ENCODE measurements at regions not wholly inside any gene's neighbourhood (a gene's known extent, or its start where the extent isn't known, plus 50 kb on each side); places are given as distances from the start of the nearest gene placed in this dataset.
A peak's percentile ranks its signal among the peaks of the same experiment; 100 is the strongest.
"Not testable (repeated sequence)": the region's sequence is repeated elsewhere in the genome, so short reads cannot be mapped to it uniquely, and the experiment has no call there.

DNA sequence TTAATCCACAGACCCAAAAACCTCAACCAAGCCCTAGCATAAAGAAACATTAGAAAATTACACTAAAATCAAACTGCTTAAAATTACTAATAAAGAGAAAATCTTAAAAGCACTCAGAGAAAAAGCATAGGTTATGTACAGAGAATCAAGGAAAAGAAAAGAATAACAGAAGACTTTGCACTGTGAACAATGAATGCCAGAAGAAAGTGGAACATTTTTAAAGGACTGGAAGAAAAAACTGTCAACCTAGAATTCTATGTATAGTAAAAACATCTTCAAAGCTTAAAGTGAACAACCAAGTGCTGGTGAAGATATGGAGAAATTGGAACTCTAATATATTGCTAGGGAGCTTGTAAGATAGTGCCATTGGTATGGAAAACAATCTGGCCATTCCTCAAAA lies 82.7 kb upstream of the SLC6A11 start:
- Histone ChIP-seq H3K9me3 (ENCODE audit: low read length) (peaks cover 10% of the 10 kb centered on the region), H3K27me3 (ENCODE audit: insufficient read depth, low read length, poor library complexity, severe bottlenecking) (peaks cover 5% of the 10 kb centered on the region), H3K36me3 (ENCODE audit: insufficient read depth, low read length) (no peaks in the 10 kb centered on the region), H3K27ac (ENCODE audit: low read depth, low read length) (no peak overlapping the region), H3K4me3 (ENCODE audit: low read length) (no peak overlapping the region), H3K4me1 (ENCODE audit: insufficient read depth, low read length) (no peaks in the 10 kb centered on the region)
- Mint-ChIP-seq H3K4me1 (peaks cover 1 to 2% (median 2%) of the 10 kb centered on the region in 3 donors), H3K4me3 (no peak overlapping the region), H3K27ac (no peak overlapping the region), H3K27me3 (peaks cover 31 to 54% of the 10 kb centered on the region in 2 donors), H3K36me3 (peaks cover 0 to 2% (median 0%) of the 10 kb centered on the region in 3 donors), H3K9me3 (peaks cover 17 to 31% (median 23%) of the 10 kb centered on the region in 5 donors)
- CTCF ChIA-PET: no interaction called here
- POLR2A ChIA-PET: no interaction called here
- DNase-seq: no peak

DNA sequence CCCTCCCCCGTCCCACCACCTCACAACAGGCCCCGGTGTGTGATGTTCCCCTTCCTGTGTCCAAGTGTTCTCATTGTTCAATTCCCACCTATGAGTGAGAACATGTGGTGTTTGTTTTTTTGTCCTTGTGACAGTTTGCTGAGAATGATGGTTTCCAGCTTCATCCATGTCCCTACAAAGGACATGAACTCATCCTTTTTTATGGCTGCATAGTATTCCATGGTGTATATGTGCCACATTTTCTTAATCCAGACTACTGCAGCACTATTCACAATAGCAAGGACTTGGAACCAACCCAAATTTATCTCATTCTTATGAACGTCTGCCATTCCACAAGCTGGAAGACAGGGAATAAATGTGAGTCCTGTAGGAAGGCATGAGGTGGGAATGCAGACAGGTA lies 79.6 kb upstream of the SLC6A11 start:
- H3K4me3 Mint-ChIP-seq; H3K36me3 ChIP-seq (ENCODE audit: insufficient read depth, low read length); CTCF ChIA-PET; POLR2A ChIA-PET; H3K36me3 Mint-ChIP-seq; H3K4me1 ChIP-seq (ENCODE audit: insufficient read depth, low read length); H3K27ac Mint-ChIP-seq; DNase-seq; H3K4me3 ChIP-seq (ENCODE audit: low read length); H3K27ac ChIP-seq (ENCODE audit: low read depth, low read length); H3K9me3 ChIP-seq (ENCODE audit: low read length); H3K27me3 ChIP-seq (ENCODE audit: insufficient read depth, low read length, poor library complexity, severe bottlenecking): not testable (repeated sequence)
- H3K27me3 Mint-ChIP-seq: peaks cover 23 to 62% of the 10 kb centered on the region in 2 donors
- H3K9me3 Mint-ChIP-seq: peaks cover 15 to 24% (median 20%) of the 10 kb centered on the region in 5 donors
- peaks cover 11 to 13% (median 12%) of the 10 kb centered on the region in 3 donors for H3K4me1 Mint-ChIP-seq

DNA sequence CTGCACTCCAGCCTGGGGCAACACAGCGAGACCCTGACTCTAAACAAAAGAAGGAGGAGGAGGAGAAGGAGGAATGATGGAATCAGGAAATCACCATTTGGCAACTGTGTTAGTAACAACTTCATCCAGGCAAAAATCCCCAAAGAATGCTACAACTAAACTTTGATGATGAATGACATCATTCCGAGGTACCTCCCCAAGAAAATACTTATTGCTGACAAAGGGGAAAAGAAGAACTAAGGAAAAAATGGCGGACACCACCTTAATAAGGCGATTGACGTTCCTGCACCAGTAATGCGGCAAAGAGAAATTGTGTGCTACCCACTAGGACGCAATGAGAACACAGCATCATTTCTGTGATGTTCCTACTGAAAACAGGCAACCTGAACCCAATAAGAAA lies 78.2 kb upstream of the SLC6A11 start:
- H3K4me3 Mint-ChIP-seq: peak overlapping the region in 2 of 7 donors; percentile 13 to 15
- no peak overlapping the region for H3K27ac Mint-ChIP-seq
- ChIA-PET POLR2A (no interaction called here), CTCF (interaction anchor here (0.6 to 4.2 kb wide), 9 partner anchors 8 to 891 kb away, joined by 3 to 52 read pairs (median 6); partner anchors contain the start of gene CRELD1)
- H3K4me1 Mint-ChIP-seq: peaks cover 11 to 13% (median 12%) of the 10 kb centered on the region in 3 donors
- DNase-seq: no peak
- Histone ChIP-seq H3K27me3 (ENCODE audit: insufficient read depth, low read length, poor library complexity, severe bottlenecking) (peaks cover 10% of the 10 kb centered on the region), H3K36me3 (ENCODE audit: insufficient read depth, low read length) (no peaks in the 10 kb centered on the region), H3K4me1 (ENCODE audit: insufficient read depth, low read length) (peaks cover 4% of the 10 kb centered on the region), H3K27ac (ENCODE audit: low read depth, low read length) (no peak overlapping the region), H3K4me3 (ENCODE audit: low read length) (no peak overlapping the region), H3K9me3 (ENCODE audit: low read length) (peaks cover 10% of the 10 kb centered on the region)
- peaks cover 21 to 66% of the 10 kb centered on the region in 2 donors for H3K27me3 Mint-ChIP-seq
- H3K36me3 Mint-ChIP-seq: no peaks in the 10 kb centered on the region
- H3K9me3 Mint-ChIP-seq: peaks cover 13 to 17% (median 13%) of the 10 kb centered on the region in 5 donors

DNA sequence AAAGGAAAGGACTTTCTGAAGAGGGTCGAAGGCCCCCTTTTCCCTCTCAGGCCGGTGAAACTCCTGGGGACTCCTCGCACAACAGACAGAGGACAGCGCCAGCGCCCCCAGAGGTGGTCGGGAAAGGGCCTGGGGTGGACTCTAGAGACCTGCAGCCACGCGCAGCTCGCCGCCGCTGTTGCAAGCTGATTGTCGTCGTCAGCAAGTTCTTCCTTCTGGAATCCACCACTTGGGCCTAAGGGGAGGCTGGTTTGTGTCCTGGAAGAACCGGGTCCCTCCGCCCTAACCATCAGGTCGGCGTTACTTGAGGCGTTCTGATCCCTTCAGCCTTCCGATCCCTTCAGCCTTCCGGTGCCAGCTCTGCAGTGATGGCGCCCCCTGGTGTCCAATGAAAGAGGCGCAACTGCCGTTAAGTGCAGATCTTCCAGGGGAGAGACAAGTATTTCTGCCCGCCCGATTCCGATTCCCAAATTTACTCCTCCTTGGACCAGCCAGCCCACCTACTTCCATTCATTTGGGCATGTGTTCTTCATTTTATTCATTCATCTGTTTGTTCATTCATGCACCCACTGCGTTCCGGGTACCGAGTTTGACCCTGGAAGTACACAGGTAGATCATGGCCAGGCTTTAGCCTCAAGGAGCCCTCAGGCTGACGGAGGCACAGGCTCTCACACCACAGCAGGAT lies 77.2 kb upstream of the SLC6A11 start:
- peak overlapping the region in 6 of 7 donors; percentile 8 to 76 (median 60) for H3K4me3 Mint-ChIP-seq
- peak; percentile 49 to 73 (median 62) for DNase-seq
- H3K27ac Mint-ChIP-seq: no peak overlapping the region
- ChIA-PET CTCF (interaction anchor here (0.8 to 4.2 kb wide), 12 partner anchors 9 to 806 kb away, joined by 3 to 52 read pairs (median 4); partner anchors contain the start of genes CRELD1 and SEC13), POLR2A (no interaction called here)
- peaks cover 4 to 7% (median 5%) of the 10 kb centered on the region in 5 donors for H3K9me3 Mint-ChIP-seq
- H3K27me3 Mint-ChIP-seq: peaks cover 21 to 72% of the 10 kb centered on the region in 2 donors
- Histone ChIP-seq H3K36me3 (ENCODE audit: insufficient read depth, low read length) (no peaks in the 10 kb centered on the region), H3K27me3 (ENCODE audit: insufficient read depth, low read length, poor library complexity, severe bottlenecking) (peaks cover 10% of the 10 kb centered on the region), H3K4me3 (ENCODE audit: low read length) (no peak overlapping the region), H3K27ac (ENCODE audit: low read depth, low read length) (no peak overlapping the region), H3K9me3 (ENCODE audit: low read length) (peaks cover 1% of the 10 kb centered on the region), H3K4me1 (ENCODE audit: insufficient read depth, low read length) (peaks cover 4% of the 10 kb centered on the region)
- H3K36me3 Mint-ChIP-seq: no peaks in the 10 kb centered on the region
- H3K4me1 Mint-ChIP-seq: peaks cover 11 to 13% (median 12%) of the 10 kb centered on the region in 3 donors

DNA sequence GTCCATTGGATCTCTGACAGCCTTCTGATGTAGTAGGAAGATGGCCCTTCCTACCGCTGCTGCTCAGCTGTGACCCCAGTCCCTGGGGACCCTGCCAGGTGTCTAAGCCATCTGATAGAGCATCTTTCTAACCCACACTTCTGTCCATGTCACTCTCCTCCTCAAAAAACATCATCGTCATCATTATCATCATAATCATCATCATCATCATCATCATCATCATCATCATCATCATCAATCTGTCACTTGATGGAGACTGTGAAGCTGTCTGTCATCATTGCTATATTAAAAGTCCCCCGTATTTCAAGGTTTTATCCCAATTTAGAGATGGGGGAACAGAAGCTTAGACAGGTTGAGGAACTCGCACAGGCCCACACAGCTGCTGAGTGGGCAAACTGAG lies 75.1 kb upstream of the SLC6A11 start:
- H3K36me3 ChIP-seq (ENCODE audit: insufficient read depth, low read length): no peaks in the 10 kb centered on the region
- no peaks in the 10 kb centered on the region for H3K36me3 Mint-ChIP-seq
- peaks cover 4% of the 10 kb centered on the region for H3K4me1 ChIP-seq (ENCODE audit: insufficient read depth, low read length)
- H3K27me3 Mint-ChIP-seq: peaks cover 22 to 64% of the 10 kb centered on the region in 2 donors
- H3K4me3 ChIP-seq (ENCODE audit: low read length): no peak overlapping the region
- POLR2A ChIA-PET: no interaction called here
- DNase-seq: no peak
- peaks cover 11 to 13% (median 12%) of the 10 kb centered on the region in 3 donors for H3K4me1 Mint-ChIP-seq
- no peak overlapping the region for H3K4me3 Mint-ChIP-seq
- no peaks in the 10 kb centered on the region for H3K9me3 ChIP-seq (ENCODE audit: low read length)
- H3K27ac Mint-ChIP-seq: no peak overlapping the region
- CTCF ChIA-PET: interaction anchor here (1.3 to 4.2 kb wide), 3 partner anchors 396 to 407 kb away, joined by 3 to 52 read pairs (median 3); no protein-coding TSS in a partner anchor
- H3K27ac ChIP-seq (ENCODE audit: low read depth, low read length): no peak overlapping the region
- H3K27me3 ChIP-seq (ENCODE audit: insufficient read depth, low read length, poor library complexity, severe bottlenecking): peaks cover 14% of the 10 kb centered on the region
- peaks cover 0 to under 1% (median 0%) of the 10 kb centered on the region in 5 donors for H3K9me3 Mint-ChIP-seq

DNA sequence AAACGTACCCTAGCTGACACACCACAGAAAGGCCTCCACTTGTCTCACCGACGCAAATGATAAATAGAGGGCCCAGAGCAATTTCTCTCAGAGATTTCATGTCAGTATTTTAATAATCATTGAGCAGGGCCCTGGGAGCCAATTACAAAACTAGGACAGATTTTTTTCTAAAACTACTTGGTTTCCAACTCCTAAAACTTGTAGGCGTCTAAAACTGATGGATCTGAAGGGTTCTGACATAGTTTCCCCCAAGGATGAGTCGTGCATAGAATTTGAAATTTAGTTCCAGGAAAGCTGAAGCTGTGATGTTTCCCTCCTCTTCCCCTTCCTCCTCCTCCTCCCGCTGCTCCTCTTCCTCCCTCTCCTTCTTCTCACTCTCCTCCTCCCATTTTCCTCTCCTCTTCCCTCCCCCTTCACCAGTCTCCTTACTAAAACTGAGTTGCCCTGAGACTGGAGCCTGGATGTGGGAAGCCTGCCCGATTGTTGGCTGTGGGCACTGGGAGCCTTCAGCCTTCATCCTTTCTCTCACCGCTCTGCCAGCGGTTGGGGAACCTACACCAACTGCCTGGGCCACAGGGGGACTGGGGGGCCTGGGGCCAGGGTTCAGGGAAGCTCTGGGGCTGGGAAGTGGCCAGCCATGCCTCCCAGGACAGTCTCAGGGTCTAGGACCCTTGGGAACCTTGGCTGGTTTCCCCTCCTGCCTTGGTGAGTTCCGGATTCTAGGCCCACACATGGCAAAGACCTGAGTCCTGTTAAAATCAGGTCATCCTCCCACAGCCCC lies 73.9 kb upstream of the SLC6A11 start:
- no peak overlapping the region for H3K4me3 Mint-ChIP-seq
- H3K36me3 ChIP-seq (ENCODE audit: insufficient read depth, low read length): no peaks in the 10 kb centered on the region
- no peak overlapping the region for H3K4me3 ChIP-seq (ENCODE audit: low read length)
- H3K27me3 ChIP-seq (ENCODE audit: insufficient read depth, low read length, poor library complexity, severe bottlenecking): peaks cover 12% of the 10 kb centered on the region
- H3K9me3 Mint-ChIP-seq: no peaks in the 10 kb centered on the region
- H3K9me3 ChIP-seq (ENCODE audit: low read length): no peaks in the 10 kb centered on the region
- peaks cover 22 to 56% of the 10 kb centered on the region in 2 donors for H3K27me3 Mint-ChIP-seq
- H3K4me1 Mint-ChIP-seq: peaks cover 11 to 13% (median 12%) of the 10 kb centered on the region in 3 donors
- POLR2A ChIA-PET: no interaction called here
- peaks cover 4% of the 10 kb centered on the region for H3K4me1 ChIP-seq (ENCODE audit: insufficient read depth, low read length)
- H3K27ac Mint-ChIP-seq: no peak overlapping the region
- CTCF ChIA-PET: interaction anchor here (1.1 to 4.2 kb wide), 2 partner anchors 330 to 397 kb away, joined by 3 to 52 read pairs; no protein-coding TSS in a partner anchor
- no peaks in the 10 kb centered on the region for H3K36me3 Mint-ChIP-seq
- no peak overlapping the region for H3K27ac ChIP-seq (ENCODE audit: low read depth, low read length)
- no peak for DNase-seq

DNA sequence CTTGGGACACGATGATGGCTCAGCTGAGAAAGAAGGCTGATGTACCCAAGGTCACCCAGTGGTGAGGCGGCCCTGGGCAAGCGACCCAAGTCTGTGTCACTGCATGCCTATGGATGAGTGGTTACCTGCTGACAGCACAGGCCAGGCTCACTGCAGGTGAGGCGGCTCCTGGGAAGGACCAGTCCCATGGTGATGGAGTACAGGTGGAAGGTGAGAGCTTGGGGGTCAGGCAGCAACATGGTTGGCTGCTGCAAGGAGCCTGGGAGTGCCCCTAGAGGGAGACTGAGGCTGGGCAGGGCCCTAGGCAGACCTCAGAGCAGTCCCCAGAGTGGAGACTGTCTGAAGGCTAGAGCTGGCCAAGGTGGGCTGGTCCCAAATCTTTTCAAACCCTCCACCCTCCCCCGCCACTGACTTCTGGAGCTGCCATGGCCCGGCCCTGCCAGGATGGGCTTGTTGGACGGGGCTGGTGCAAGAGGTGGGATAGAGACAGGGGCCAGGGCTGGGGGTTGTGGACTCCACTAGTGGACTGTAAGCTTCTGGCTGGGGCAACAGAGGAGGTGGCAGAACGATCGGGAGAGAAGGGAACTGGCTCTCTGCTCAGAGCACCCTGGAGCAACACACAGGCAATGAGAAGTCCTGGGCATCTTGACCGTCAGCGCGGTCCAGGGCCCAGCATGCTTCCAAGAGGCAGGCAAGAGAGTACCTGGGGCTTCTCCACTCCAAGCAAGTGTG lies 72.5 kb upstream of the SLC6A11 start:
- POLR2A ChIA-PET: no interaction called here
- Histone ChIP-seq H3K9me3 (ENCODE audit: low read length) (no peaks in the 10 kb centered on the region), H3K27me3 (ENCODE audit: insufficient read depth, low read length, poor library complexity, severe bottlenecking) (peaks cover 9% of the 10 kb centered on the region), H3K36me3 (ENCODE audit: insufficient read depth, low read length) (no peaks in the 10 kb centered on the region), H3K27ac (ENCODE audit: low read depth, low read length) (no peak overlapping the region), H3K4me1 (ENCODE audit: insufficient read depth, low read length) (peaks cover 2% of the 10 kb centered on the region), H3K4me3 (ENCODE audit: low read length) (no peak overlapping the region)
- Mint-ChIP-seq H3K4me3 (no peak overlapping the region), H3K27ac (no peak overlapping the region), H3K4me1 (peaks cover 7 to 9% (median 8%) of the 10 kb centered on the region in 3 donors), H3K36me3 (no peaks in the 10 kb centered on the region), H3K27me3 (peaks cover 9 to 41% of the 10 kb centered on the region in 2 donors), H3K9me3 (no peaks in the 10 kb centered on the region)
- DNase-seq: no peak
- CTCF ChIA-PET: interaction anchor here (1.1 kb wide), 1 partner anchor 331 kb away, joined by 3 read pairs; no protein-coding TSS in a partner anchor

Data from CD8-positive, alpha-beta memory T cell (primary cell).